ENCODE measurements at regions not wholly inside any gene's neighbourhood (a gene's known extent, or its start where the extent isn't known, plus 50 kb on each side); places are given as distances from the start of the nearest gene placed in this dataset.
"Not testable (repeated sequence)": the region's sequence is repeated elsewhere in the genome, so short reads cannot be mapped to it uniquely, and the experiment has no call there.

DNA sequence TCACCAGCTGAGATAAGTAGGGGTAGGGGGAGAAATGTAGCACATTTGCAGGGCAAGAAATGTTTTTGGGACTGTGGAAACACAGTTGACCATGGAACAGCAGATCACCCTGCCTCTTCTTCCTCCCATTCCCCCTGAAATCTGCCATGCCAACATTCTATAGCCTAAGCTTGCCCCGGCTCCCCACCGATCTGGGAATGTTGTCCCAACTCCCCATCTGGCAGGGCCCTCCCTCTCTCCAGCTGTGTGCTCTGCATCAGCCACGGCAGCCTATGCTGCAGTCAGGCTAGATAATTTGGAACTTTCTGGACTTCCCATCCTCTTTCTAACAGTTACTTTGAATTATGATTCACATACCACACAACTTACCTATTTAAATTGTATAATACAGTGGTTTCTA, 425.1 kb upstream of the RAB6C start:
- Histone ChIP-seq H3K9me3 (no peaks in the 10 kb centered on the region), H3K4me3 (no peak overlapping the region), H3K27ac (no peak overlapping the region), H3K4me1 (no peaks in the 10 kb centered on the region), H3K27me3 (no peaks in the 10 kb centered on the region), H3K36me3 (ENCODE audit: low read depth, missing control alignments) (no peaks in the 10 kb centered on the region)
- WGBS, 2 donors, result 40 to 55% methylated on average over 3 of the region's 3 CpGs
- TF ChIP-seq CTCF (IDR thresholded peaks at IDR 0.05) (no peak), POLR2A (IDR thresholded peaks at IDR 0.05) (no peak)
- intact Hi-C loops (cut with DNase I; ENCODE audit: low total_unique reads), result no loop called here
- no peak for DNase-seq

- no peak overlapping the region for H3K4me3 ChIP-seq
- no peak for DNase-seq
- no peaks in the 10 kb centered on the region for H3K9me3 ChIP-seq
- intact Hi-C loops (cut with DNase I; ENCODE audit: low total_unique reads), result no loop called here
- H3K4me1 ChIP-seq, result no peaks in the 10 kb centered on the region
- no peak overlapping the region for H3K27ac ChIP-seq
- WGBS, 2 donors, result 78 to 79% methylated on average over 8 of the region's 8 CpGs
- H3K36me3 ChIP-seq (ENCODE audit: low read depth, missing control alignments), result no peaks in the 10 kb centered on the region
- TF ChIP-seq CTCF (IDR thresholded peaks at IDR 0.05) (no peak), POLR2A (IDR thresholded peaks at IDR 0.05) (no peak)
- no peaks in the 10 kb centered on the region for H3K27me3 ChIP-seq
Measured at GRCh38 chr2:129559101-129559500, 420.4 kb upstream of the RAB6C start.

DNA sequence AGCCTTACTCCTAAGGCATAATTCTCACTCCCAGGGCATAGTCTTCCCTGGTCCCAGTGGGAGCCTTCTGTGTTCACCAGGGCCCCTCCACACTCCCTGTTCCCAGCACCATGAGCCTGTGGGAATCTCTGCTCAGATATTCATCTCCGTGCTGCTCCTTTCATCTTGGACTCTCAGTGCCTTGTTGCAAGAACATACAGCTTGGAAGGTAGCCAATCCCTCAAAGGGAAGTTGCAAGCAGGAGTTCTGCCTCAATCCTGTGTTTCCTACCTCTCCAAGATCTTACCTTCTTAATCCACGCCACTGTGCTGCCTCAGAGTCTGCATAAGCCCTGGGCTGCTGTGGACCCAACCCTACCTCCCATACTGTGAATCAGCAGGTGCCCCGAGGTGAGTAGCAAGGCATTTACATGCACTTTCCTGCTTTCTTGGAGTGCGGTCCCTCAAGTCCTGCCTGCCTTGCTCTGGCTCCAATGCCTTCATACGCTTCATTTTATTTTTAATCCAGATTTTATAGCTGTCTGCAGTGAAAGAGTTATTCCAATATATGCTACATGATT, 413.8 kb upstream of the RAB6C start:
- DNase-seq, result no peak
- no peaks in the 10 kb centered on the region for H3K36me3 ChIP-seq (ENCODE audit: low read depth, missing control alignments)
- WGBS, 2 donors, result 61 to 68% methylated on average over 5 of the region's 5 CpGs
- H3K27me3 ChIP-seq, result no peaks in the 10 kb centered on the region
- TF ChIP-seq POLR2A (IDR thresholded peaks at IDR 0.05), result no peak
- TF ChIP-seq CTCF (IDR thresholded peaks at IDR 0.05), result no peak
- no peak overlapping the region for H3K27ac ChIP-seq
- intact Hi-C loops (cut with DNase I; ENCODE audit: low total_unique reads), result no loop called here
- H3K4me3 ChIP-seq, result no peak overlapping the region
- no peaks in the 10 kb centered on the region for H3K9me3 ChIP-seq
- H3K4me1 ChIP-seq, result no peaks in the 10 kb centered on the region

DNA sequence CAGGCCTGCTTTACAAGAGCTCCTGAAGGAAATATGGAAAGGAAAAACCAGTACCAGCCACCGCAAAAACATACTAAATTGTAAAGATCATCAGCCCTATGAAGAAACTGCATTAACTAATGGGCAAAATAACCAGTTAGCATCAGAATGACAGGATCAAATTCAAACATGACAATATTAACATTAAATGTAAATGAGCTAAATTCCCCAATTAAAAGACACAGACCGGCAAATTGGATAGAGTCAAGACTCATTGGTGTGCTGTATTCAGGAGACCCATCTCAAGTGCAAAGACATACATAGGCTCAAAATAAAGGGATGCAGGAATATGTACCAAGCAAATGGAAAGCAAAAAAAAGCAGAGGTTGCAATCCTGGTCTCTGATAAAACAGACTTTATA, 408.7 kb upstream of the RAB6C start:
- H3K36me3 ChIP-seq (ENCODE audit: low read depth, missing control alignments); H3K4me3 ChIP-seq; DNase-seq; H3K27ac ChIP-seq; H3K4me1 ChIP-seq; H3K9me3 ChIP-seq; H3K27me3 ChIP-seq; intact Hi-C loops (cut with DNase I; ENCODE audit: low total_unique reads): not testable (repeated sequence)
- WGBS, 2 donors, result 91 to 95% methylated on average over 2 of the region's 2 CpGs

DNA sequence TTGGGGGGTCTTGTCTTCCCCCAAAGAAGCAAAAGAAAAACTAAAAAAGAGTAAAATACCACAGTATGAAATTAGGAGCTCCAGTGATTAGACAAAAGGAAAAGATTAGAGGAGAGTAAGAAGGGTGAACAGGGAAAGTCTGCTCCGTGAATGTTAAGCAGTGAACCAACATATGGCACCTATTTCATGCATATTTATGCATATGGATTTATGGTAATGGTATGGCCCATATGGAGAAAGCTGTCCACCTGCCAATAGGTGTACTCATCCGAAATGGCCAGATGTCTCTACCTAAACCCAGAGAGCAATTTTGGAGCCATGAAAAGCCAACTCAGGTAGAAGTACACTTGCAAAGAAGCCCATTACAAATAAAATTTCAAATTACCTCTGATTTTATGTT, 404.0 kb upstream of the RAB6C start:
- no peak for DNase-seq
- H3K4me1 ChIP-seq, result no peaks in the 10 kb centered on the region
- H3K9me3 ChIP-seq, result no peaks in the 10 kb centered on the region
- no peak overlapping the region for H3K4me3 ChIP-seq
- intact Hi-C loops (cut with DNase I; ENCODE audit: low total_unique reads), result no loop called here
- no peak overlapping the region for H3K27ac ChIP-seq
- TF ChIP-seq POLR2A (IDR thresholded peaks at IDR 0.05), result no peak
- no peak for TF ChIP-seq CTCF (IDR thresholded peaks at IDR 0.05)
- WGBS, 2 donors, result 82 to 94% methylated on average over 2 of the region's 2 CpGs
- no peaks in the 10 kb centered on the region for H3K27me3 ChIP-seq
- no peaks in the 10 kb centered on the region for H3K36me3 ChIP-seq (ENCODE audit: low read depth, missing control alignments)

Measured in testis (tissue), 2 donors.